Transverse colon (tissue), 3 donors: ENCODE measurements at regions not wholly inside any gene's neighbourhood (a gene's known extent, or its start where the extent isn't known, plus 50 kb on each side); places are given as distances from the start of the nearest gene placed in this dataset.

ENCODE experiments used
- CTCF ChIP-seq, 5 experiments: fragments of 200-600 bp in 3 of 5; fragments of 450-650 bp in 2 of 5; sonication (generic) in 3 of 5; IDR thresholded peaks; 1 replicate in 2 of 5; 2 replicates in 3 of 5; pipeline ENCODE4 v1.5.1; 2016 to 2017; ENCODE audit warnings: antibody characterized with exemption in 5 of 5, inconsistent platforms in 3 of 5, mild to moderate bottlenecking in 2 of 5, moderate library complexity in 1 of 5
- EP300 ChIP-seq: sonication (generic); formaldehyde crosslinking; IDR thresholded peaks from one replicate; pipeline ENCODE4 v1.6.1; 2017; ENCODE audit warnings: antibody characterized with exemption, low read depth
- POLR2A ChIP-seq: fragments of 450-650 bp; IDR thresholded peaks from one replicate; pipeline ENCODE4 v1.6.1; 2016; ENCODE audit warnings: antibody characterized with exemption, mild to moderate bottlenecking, moderate library complexity

GRCh38 chr3:101043687-101044078, 50.5 kb upstream of the ABI3BP start:
- no peak for TF ChIP-seq CTCF (IDR thresholded peaks at IDR 0.05)
- TF ChIP-seq EP300: no peak
- no peak for TF ChIP-seq POLR2A
